ENCODE measurements at regions not wholly inside any gene's neighbourhood (a gene's known extent, or its start where the extent isn't known, plus 50 kb on each side); places are given as distances from the start of the nearest gene placed in this dataset.

DNA sequence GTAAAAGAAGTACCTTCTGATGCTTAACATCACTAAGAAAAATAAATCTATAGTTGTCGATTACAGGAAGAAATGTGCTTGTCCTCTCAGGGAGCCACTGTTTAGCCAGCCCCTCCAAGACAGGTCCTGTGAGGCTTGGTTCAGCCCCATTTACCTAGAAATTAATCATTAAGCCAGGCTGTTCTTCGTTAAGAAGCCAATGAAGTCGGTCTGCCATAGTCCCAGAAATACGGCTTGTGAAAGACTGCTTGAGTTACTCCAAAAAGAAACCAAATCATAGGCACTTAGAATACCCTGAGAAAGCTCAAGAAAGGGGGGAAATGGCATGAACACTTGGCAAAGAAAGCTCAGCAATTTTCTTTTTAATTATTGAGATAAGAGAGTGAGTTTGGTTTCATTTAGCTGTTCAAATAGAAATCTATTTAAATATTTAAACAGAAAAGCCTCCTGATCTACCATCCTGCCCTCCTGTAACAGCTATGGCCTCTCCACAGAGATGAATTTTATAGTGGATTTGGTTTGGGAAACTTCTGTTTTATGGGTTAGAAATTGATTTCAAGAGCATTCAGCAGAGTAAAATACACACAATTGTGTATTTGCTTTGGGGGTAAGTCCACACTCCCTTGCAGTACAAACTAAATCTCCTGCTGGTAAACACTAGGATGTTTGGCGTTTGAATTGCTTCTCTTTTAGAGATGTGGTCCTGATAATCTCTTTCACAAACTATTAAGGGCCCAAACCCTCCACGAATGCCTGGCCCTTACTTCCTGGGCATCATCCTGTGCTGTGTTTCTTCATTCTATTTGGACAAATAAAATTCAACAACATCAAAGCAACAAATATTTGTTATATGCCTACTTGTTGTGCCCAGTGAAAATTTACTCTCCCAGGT is 234.4 kb downstream of the SEC23A start:
- TF ChIP-seq, protein P1, sequence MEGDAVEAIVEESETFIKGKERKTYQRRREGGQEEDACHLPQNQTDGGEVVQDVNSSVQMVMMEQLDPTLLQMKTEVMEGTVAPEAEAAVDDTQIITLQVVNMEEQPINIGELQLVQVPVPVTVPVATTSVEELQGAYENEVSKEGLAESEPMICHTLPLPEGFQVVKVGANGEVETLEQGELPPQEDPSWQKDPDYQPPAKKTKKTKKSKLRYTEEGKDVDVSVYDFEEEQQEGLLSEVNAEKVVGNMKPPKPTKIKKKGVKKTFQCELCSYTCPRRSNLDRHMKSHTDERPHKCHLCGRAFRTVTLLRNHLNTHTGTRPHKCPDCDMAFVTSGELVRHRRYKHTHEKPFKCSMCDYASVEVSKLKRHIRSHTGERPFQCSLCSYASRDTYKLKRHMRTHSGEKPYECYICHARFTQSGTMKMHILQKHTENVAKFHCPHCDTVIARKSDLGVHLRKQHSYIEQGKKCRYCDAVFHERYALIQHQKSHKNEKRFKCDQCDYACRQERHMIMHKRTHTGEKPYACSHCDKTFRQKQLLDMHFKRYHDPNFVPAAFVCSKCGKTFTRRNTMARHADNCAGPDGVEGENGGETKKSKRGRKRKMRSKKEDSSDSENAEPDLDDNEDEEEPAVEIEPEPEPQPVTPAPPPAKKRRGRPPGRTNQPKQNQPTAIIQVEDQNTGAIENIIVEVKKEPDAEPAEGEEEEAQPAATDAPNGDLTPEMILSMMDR (IDR thresholded peaks at IDR 0.05): no peak
- TF ChIP-seq MXD4 (CRISPR knock-in tag; IDR thresholded peaks at IDR 0.05; ENCODE audit: borderline replicate concordance): no peak
- no peak for TF ChIP-seq MLX (CRISPR knock-in tag; IDR thresholded peaks at IDR 0.05)
- TF ChIP-seq, protein P2, sequence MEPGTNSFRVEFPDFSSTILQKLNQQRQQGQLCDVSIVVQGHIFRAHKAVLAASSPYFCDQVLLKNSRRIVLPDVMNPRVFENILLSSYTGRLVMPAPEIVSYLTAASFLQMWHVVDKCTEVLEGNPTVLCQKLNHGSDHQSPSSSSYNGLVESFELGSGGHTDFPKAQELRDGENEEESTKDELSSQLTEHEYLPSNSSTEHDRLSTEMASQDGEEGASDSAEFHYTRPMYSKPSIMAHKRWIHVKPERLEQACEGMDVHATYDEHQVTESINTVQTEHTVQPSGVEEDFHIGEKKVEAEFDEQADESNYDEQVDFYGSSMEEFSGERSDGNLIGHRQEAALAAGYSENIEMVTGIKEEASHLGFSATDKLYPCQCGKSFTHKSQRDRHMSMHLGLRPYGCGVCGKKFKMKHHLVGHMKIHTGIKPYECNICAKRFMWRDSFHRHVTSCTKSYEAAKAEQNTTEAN (CRISPR knock-in tag; IDR thresholded peaks at IDR 0.05): no peak
- no peak for TF ChIP-seq ZMAT4 (CRISPR knock-in tag; IDR thresholded peaks at IDR 0.05)
- no peak for TF ChIP-seq RELA (CRISPR knock-in tag; IDR thresholded peaks at IDR 0.05; ENCODE audit: borderline replicate concordance)

Data from WTC11 (cell line).